Esophagus squamous epithelium (tissue), 4 donors: ENCODE measurements at regions not wholly inside any gene's neighbourhood (a gene's known extent, or its start where the extent isn't known, plus 50 kb on each side); places are given as distances from the start of the nearest gene placed in this dataset.

Experiments
- CTCF ChIP-seq, 6 experiments: fragments of 450-650 bp in 4 of 6; fragments of 200-600 bp in 2 of 6; sonication (generic) in 2 of 6; IDR thresholded peaks; one replicate each; pipeline ENCODE4 v1.5.1; 2016 to 2019; ENCODE audit warnings: antibody characterized with exemption in 6 of 6, mild to moderate bottlenecking in 4 of 6, moderate library complexity in 4 of 6
- POLR2A ChIP-seq, 4 donors: fragments of 450-650 bp; IDR thresholded peaks; one replicate each; pipeline ENCODE4 v1.6.1; 2017; ENCODE audit warnings: antibody characterized with exemption in 4 of 4, mild to moderate bottlenecking in 4 of 4, moderate library complexity in 3 of 4

- no peak for TF ChIP-seq CTCF (IDR thresholded peaks at IDR 0.05)
- no peak for TF ChIP-seq POLR2A (IDR thresholded peaks at IDR 0.05)
Measured at GRCh38 chr5:26323794-26324193, 714.6 kb downstream of the CDH9 start.
